Transverse colon (tissue), 3 donors: ENCODE measurements at regions not wholly inside any gene's neighbourhood (a gene's known extent, or its start where the extent isn't known, plus 50 kb on each side); places are given as distances from the start of the nearest gene placed in this dataset.

Source experiments
- POLR2A ChIP-seq: fragments of 450-650 bp; IDR thresholded peaks from one replicate; pipeline ENCODE4 v1.6.1; 2016; ENCODE audit warnings: antibody characterized with exemption, mild to moderate bottlenecking, moderate library complexity
- TF ChIP-seq, protein P1 (sequence below), 5 experiments: fragments of 200-600 bp in 3 of 5; fragments of 450-650 bp in 2 of 5; sonication (generic) in 3 of 5; IDR thresholded peaks; 1 replicate in 2 of 5; 2 replicates in 3 of 5; pipeline ENCODE4 v1.5.1; 2016 to 2017; ENCODE audit warnings: antibody characterized with exemption in 5 of 5, inconsistent platforms in 3 of 5, mild to moderate bottlenecking in 2 of 5, moderate library complexity in 1 of 5

DNA sequence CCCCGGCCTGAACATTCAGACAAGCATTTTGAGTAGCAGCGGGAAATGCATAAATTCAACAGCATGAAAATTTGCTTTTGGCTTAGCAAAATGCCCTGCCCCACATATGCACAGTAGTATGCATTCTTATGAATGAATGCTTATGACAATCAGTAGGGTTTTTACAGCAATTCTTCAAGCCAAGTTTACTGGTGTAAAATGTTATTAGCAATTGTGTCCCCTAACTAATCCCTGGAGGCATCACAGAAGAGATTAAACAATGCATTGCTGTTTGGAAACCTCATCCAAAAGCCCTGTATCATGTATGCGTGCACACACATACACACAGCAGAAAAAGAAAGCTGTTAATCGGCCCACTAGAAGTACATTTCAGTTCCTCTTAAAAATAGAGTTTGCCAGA lies 406.5 kb downstream of the LRIG3 start:
- TF ChIP-seq, protein P1, sequence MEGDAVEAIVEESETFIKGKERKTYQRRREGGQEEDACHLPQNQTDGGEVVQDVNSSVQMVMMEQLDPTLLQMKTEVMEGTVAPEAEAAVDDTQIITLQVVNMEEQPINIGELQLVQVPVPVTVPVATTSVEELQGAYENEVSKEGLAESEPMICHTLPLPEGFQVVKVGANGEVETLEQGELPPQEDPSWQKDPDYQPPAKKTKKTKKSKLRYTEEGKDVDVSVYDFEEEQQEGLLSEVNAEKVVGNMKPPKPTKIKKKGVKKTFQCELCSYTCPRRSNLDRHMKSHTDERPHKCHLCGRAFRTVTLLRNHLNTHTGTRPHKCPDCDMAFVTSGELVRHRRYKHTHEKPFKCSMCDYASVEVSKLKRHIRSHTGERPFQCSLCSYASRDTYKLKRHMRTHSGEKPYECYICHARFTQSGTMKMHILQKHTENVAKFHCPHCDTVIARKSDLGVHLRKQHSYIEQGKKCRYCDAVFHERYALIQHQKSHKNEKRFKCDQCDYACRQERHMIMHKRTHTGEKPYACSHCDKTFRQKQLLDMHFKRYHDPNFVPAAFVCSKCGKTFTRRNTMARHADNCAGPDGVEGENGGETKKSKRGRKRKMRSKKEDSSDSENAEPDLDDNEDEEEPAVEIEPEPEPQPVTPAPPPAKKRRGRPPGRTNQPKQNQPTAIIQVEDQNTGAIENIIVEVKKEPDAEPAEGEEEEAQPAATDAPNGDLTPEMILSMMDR (IDR thresholded peaks at IDR 0.05) = no peak
- TF ChIP-seq POLR2A = no peak
